Superior temporal gyrus (tissue), 1 donor: ENCODE measurements at regions not wholly inside any gene's neighbourhood (a gene's known extent, or its start where the extent isn't known, plus 50 kb on each side); places are given as distances from the start of the nearest gene placed in this dataset.
A peak's percentile ranks its signal among the peaks of the same experiment; 100 is the strongest.

Source experiments
- DNase-seq: peaks from one replicate; pipeline ENCODE4 v3.0.0-alpha.2; 2016; ENCODE audit errors: extremely low spot score

- no peak for DNase-seq
Measured at GRCh38 chr12:17809206-17809605, 280.8 kb downstream of the RERGL start.

GRCh38 chr12:17802657-17803641 is 287.0 kb downstream of the RERGL start:
- no peak for DNase-seq

- DNase-seq = no peak
Measured at GRCh38 chr12:17793854-17794253, 296.1 kb downstream of the RERGL start.

GRCh38 chr12:17778242-17778641 is 311.8 kb downstream of the RERGL start:
- DNase-seq = no peak

GRCh38 chr12:17763366-17763765 is 326.6 kb downstream of the RERGL start:
- DNase-seq = peak; percentile 46

GRCh38 chr12:17759982-17760381 is 330.0 kb downstream of the RERGL start:
- DNase-seq = no peak
